ENCODE measurements at regions not wholly inside any gene's neighbourhood (a gene's known extent, or its start where the extent isn't known, plus 50 kb on each side); places are given as distances from the start of the nearest gene placed in this dataset.

DNA sequence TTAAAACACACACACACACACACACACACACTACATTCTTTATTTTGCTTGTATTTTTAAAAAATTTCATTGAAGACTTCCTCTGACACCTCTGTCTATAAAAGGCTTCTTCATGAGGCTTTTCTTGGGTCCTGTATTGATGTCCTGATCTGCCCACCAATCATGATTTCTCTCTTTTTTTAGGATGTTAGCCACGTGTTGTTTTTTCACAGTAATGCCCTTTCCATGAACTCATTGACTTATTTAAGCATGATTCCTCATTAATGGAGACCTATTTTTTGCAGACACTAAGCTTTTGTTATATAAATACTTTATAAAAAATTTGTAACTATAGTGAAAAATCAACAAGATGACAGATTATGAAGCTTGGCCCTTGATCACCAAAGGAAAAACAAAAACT is 173.8 kb upstream of the CNTNAP5 start:
- TF ChIP-seq CTCF (IDR thresholded peaks at IDR 0.05) (no peak), POLR2A (IDR thresholded peaks at IDR 0.05) (no peak)
